SH-SY5Y (cell line): ENCODE measurements at regions not wholly inside any gene's neighbourhood (a gene's known extent, or its start where the extent isn't known, plus 50 kb on each side); places are given as distances from the start of the nearest gene placed in this dataset.

ENCODE experiments used
- GATA2 ChIP-seq: IDR thresholded peaks from 2 replicates; pipeline ENCODE4 v1.6.1; 2011; ENCODE audit warnings: mild to moderate bottlenecking, low read depth, low read length
- GATA3 ChIP-seq: IDR thresholded peaks from 2 replicates; pipeline ENCODE4 v1.6.1; 2011; ENCODE audit warnings: low read depth, mild to moderate bottlenecking, low read length, moderate library complexity

DNA sequence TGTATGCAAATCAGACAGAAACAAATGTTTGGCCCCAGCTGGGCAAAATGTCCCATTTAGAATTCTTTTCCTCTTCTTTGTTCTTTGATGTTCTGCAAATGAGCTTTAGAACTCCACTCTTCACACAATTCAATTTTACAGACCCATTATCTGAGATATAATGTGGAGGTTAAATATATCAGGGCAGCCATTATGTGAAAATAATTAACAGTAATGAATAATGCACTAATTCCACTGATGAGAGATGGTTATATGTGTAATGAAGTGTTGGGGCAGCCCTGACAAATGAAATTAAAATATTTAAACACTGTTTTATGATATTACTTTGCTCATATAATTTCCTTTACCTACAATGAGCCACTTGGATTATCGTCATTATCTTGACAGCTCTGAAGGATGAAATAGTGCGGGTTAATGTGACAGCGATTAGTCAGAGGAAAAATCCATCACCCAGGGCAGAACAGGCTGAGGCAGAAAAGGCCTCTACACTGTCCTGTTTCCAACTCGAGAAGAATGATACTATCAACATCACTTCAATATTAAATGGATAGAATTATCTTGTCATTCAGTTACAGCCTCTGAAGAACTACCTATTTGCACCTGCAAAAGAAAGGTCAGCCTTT, 321.1 kb downstream of the RBM26 start:
- TF ChIP-seq GATA3 = no peak
- no peak for TF ChIP-seq GATA2
